Ishikawa (cell line): ENCODE measurements at regions not wholly inside any gene's neighbourhood (a gene's known extent, or its start where the extent isn't known, plus 50 kb on each side); places are given as distances from the start of the nearest gene placed in this dataset.

ENCODE experiments used
- CEBPB ChIP-seq: IDR thresholded peaks from 2 replicates; pipeline ENCODE4 v1.6.1; 2012
- CREB1 ChIP-seq: IDR thresholded peaks from 2 replicates; pipeline ENCODE4 v1.6.1; 2012; ENCODE audit warnings: low read depth
- EGR1 ChIP-seq: IDR thresholded peaks from 2 replicates; pipeline ENCODE4 v1.6.1; 2012
- EP300 ChIP-seq: IDR thresholded peaks from 2 replicates; pipeline ENCODE4 v1.6.1; 2012; ENCODE audit warnings: borderline replicate concordance
- FOXM1 ChIP-seq: IDR thresholded peaks from 2 replicates; pipeline ENCODE4 v1.6.1; 2012; ENCODE audit warnings: low read depth, borderline replicate concordance
- MAX ChIP-seq: IDR thresholded peaks from 2 replicates; pipeline ENCODE4 v1.6.1; 2012
- NFIC ChIP-seq: IDR thresholded peaks from 2 replicates; pipeline ENCODE4 v1.6.1; 2012
- RAD21 ChIP-seq: IDR thresholded peaks from 2 replicates; pipeline ENCODE4 v1.6.1; 2012; ENCODE audit warnings: low read depth
- REST ChIP-seq: IDR thresholded peaks from 2 replicates; pipeline ENCODE4 v1.6.1; 2012; ENCODE audit warnings: low read depth, mild to moderate bottlenecking
- TAF1 ChIP-seq: IDR thresholded peaks from 2 replicates; pipeline ENCODE4 v1.6.1; 2012; ENCODE audit warnings: low read depth, mild to moderate bottlenecking
- TCF12 ChIP-seq: IDR thresholded peaks from 2 replicates; pipeline ENCODE4 v1.6.1; 2012; ENCODE audit warnings: low read depth
- TEAD4 ChIP-seq: IDR thresholded peaks from 2 replicates; pipeline ENCODE4 v1.6.1; 2012
- USF1 ChIP-seq: IDR thresholded peaks from 2 replicates; pipeline ENCODE4 v1.6.1; 2012
- YY1 ChIP-seq: IDR thresholded peaks from 2 replicates; pipeline ENCODE4 v1.6.1; 2012; ENCODE audit warnings: low read depth
- ZBTB7A ChIP-seq: IDR thresholded peaks from 2 replicates; pipeline ENCODE4 v1.6.1; 2012; ENCODE audit warnings: low read depth

- TF ChIP-seq YY1 (no peak), REST (no peak), RAD21 (no peak), MAX (no peak), EGR1 (no peak), ZBTB7A (no peak), TCF12 (no peak)
Observed at GRCh38 chr22:34639911-34640310, 426.0 kb upstream of the ISX start.

- TF ChIP-seq FOXM1 (no peak), YY1 (no peak), CREB1 (no peak), CEBPB (no peak), NFIC (no peak), TEAD4 (no peak), EP300 (no peak), MAX (no peak), ZBTB7A (no peak), TCF12 (no peak), EGR1 (no peak), REST (no peak), TAF1 (no peak), USF1 (no peak), RAD21 (no peak)
Observed at GRCh38 chr22:34645375-34645774, 420.6 kb upstream of the ISX start.

- TF ChIP-seq YY1 (no peak), FOXM1 (no peak), NFIC (no peak), USF1 (no peak), CEBPB (no peak), ZBTB7A (no peak), TAF1 (no peak), TEAD4 (no peak), TCF12 (no peak), REST (no peak), EGR1 (no peak)
Observed at GRCh38 chr22:34669001-34669400, 397.0 kb upstream of the ISX start.

- TF ChIP-seq USF1 = no peak
- TF ChIP-seq REST = no peak
- no peak for TF ChIP-seq RAD21
- TF ChIP-seq ZBTB7A = no peak
- no peak for TF ChIP-seq TAF1
- TF ChIP-seq CEBPB = no peak
- TF ChIP-seq MAX = no peak
- TF ChIP-seq EP300 = no peak
- TF ChIP-seq EGR1 = no peak
- no peak for TF ChIP-seq CREB1
- TF ChIP-seq YY1 = no peak
- TF ChIP-seq NFIC = no peak
- no peak for TF ChIP-seq FOXM1
- TF ChIP-seq TCF12 = no peak
- TF ChIP-seq TEAD4 = no peak
Observed at GRCh38 chr22:34687116-34687515, 378.8 kb upstream of the ISX start.
